ENCODE measurements at regions not wholly inside any gene's neighbourhood (a gene's known extent, or its start where the extent isn't known, plus 50 kb on each side); places are given as distances from the start of the nearest gene placed in this dataset.

DNA sequence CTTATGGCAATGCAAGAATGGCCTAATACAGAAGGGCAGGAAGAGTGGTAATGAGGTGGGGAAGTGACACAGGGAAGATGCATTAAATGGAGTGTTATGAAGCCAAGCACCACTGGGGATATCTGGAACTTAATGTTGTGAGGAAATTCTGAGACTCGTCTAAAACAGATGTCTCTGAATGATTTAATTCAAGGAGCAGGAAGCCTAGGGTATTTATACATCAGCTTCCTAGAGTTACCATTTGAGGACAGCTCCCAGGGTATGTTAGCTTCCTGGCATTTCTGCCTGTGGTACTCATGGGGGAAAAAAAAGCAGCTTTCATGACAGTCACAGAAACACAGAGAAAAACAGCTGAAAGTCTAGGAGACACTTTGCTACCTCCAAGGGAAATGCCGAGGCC lies 989.5 kb downstream of the CBLN2 start:
- DNase-seq (ENCODE audit: low spot score) (no peak), FAIRE-seq (no peak)

GRCh38 chr18:71541643-71542042 lies 1002.5 kb downstream of the CBLN2 start:
- no peak for DNase-seq (ENCODE audit: low spot score)
- no peak for FAIRE-seq

DNA sequence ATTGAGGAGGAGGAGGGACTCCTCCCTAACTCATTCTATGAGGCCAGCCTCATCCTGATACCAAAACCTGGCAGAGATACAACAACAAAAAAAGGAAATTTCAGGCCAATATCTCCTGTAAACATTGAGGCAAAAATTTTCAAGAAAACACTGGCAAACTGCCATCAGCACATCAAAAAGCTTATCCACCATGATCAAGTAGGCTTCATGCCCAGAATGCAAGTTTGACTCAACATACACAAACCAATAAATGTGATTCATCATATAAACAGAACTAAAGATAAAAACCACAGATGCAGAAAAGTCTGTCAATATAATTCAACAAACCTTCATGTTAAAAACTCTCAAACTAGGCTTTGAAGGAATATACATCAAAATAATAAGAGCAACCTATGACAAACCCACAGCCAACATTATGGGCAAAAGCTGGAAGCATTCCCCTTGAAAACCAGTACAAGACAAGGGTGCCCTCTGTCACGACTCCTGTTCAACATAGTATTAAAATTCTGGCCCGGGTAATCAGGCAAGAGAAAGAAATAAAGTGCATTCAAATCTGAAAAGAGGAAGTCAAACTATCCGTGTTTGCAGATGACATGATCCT lies 1014.3 kb downstream of the CBLN2 start:
- DNase-seq (ENCODE audit: low spot score) (no peak), FAIRE-seq (no peak)

DNA sequence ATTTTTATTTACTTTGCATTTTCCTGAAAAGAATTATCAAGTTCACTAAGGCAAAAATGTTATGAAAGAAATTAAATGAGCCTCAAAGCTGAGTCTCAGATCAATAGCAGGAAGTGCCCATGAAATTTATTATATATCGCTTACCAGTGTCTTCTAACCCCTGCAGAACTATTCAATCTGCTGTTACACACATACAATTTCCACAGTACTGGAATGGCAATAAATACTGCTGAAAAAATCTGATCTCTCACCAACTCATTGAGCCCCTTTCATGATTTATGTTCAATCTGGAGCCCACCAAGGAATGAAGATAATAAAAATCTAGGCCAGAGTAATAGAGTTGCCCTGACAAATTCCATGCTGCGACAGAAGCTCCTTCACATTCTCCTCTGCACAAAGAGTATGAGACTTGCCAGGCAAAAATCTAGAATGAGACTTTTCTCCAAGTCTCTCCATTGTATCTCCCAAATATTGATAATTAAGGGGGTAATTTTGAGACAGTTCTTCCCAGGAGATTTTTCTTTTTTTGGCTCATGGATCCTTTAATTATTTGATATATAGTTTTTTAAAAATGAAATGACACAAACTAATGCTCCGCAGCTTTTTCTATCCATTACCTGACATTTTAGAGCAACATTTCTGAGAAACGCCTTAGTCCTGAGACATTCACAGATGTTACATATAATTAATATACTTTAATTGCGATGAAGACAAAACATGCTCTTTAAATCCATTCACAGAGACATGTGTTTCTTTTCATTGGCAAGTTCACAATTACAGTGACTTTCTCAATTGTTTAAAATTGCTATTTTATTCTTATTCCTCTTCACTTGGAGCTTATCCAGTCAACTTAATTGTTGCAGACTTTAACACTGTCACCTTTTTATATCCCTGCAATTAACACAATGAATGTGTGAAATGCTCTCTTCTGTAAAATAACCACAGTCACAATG lies 1020.4 kb downstream of the CBLN2 start:
- FAIRE-seq (no peak), DNase-seq (ENCODE audit: low spot score) (no peak)

GRCh38 chr18:71505526-71505925 lies 1038.6 kb downstream of the CBLN2 start:
- DNase-seq (ENCODE audit: low spot score) (no peak), FAIRE-seq (no peak)

GRCh38 chr18:71503222-71503621 lies 1040.9 kb downstream of the CBLN2 start:
- no peak for FAIRE-seq

DNA sequence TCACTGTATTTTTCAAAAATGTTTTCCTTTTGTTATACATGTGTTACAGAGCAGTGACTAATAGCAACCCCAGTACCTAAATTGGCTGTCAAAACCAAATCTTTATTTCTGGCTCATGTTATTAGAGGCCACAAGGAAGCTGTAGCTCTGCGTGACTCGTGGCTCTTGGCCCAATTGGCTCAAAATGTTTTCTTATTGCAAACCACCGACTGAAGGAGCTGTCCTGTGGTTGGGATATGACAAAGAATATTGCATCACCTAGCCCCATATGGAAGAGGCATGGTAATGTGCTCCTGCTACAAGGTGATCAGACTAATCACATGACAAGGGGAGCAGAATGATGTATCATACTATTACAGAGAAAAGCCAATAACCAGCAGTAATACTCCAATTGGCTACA lies 1058.5 kb downstream of the CBLN2 start:
- FAIRE-seq = no peak

More at GRCh38 chr18:71503222-71503621, 1040.9 kb downstream of the CBLN2 start:
- no peak for DNase-seq (ENCODE audit: low spot score)

GRCh38 chr18:71471963-71472725 lies 1072.0 kb downstream of the CBLN2 start:
- DNase-seq (ENCODE audit: low spot score) = peak; percentile 8
- no peak for FAIRE-seq

More for the DNA sequence above, 1058.5 kb downstream of the CBLN2 start:
- DNase-seq (ENCODE audit: low spot score) = no peak

GRCh38 chr18:71456206-71456605 lies 1087.9 kb downstream of the CBLN2 start:
- DNase-seq (ENCODE audit: low spot score) (no peak), FAIRE-seq (no peak)

DNA sequence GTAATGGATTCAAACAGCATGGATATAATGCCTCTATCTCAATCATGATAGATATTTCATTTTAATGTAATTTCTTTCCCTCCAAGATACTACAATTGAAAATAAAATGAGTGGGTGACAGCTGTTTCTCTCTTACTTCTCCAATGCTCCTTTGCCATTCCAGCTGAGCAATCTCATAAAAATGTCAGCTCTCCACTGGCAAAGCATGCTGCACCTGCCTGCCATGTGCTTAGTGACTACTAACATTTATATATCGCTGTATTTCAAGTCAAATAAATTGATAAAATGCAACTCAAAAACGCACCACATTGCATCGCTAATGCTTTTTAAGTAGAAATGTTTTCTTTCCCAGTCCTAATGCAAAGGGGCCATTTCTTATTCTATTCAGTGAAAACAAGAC lies 1093.9 kb downstream of the CBLN2 start:
- DNase-seq (ENCODE audit: low spot score) (no peak), FAIRE-seq (no peak)

DNA sequence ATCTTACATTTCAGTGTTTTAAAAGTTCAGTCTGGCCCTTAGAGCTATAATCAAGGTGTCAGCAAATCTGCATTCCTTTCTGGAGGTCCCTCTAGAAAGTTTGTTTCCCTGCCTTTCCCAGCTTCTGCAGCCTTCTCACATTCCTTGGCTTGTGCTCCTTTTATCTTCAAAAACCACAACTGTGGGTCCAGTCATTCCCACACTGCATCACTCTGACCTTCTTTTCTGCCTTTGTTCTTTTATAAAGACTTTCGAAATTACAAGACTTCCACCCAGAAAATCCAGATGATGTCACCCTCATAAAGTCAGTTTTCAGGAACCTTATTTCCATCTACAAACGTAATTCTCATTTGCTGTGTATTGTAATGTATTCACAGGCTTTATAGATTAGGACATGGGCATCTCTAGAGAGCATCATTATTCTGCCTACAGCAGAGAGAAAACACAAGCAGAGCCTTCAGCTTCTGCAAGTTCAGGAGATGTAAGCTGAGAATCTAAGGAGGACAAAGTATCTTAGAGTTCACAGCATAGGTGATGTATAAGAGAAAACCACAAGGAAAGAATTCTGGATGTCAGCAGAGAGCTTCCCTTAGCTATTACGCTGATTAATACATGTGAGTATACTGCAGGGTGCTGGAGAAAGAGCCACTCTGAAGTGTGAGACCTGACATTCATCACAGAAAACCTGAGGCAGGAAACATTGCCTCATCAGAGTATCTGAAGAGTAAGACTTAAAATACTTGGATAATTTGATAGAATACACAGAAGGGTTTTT lies 1100.2 kb downstream of the CBLN2 start:
- FAIRE-seq (no peak), DNase-seq (ENCODE audit: low spot score) (no peak)

- DNase-seq (ENCODE audit: low spot score) (no peak), FAIRE-seq (no peak)
These were observed 1101.4 kb downstream of the CBLN2 start for GRCh38 chr18:71442731-71443141.

DNA sequence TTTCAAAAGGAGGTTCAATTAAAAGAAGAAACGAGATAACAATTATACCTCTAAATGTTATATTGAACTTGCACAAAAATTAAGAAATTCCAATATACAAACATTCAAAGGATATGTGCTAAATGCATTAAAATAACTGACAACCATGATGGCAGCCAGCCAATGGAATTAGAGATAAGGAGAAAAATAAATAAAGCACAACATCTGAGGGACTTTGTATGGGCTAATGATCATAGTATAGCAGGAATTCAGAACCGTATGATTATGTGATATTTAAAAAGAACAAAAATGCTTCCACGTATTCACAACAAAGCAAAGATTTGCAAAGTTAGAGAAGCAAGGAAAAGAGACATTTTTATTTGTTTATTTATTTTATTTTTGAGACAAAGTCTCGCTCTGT lies 1103.0 kb downstream of the CBLN2 start:
- DNase-seq (ENCODE audit: low spot score) (no peak), FAIRE-seq (no peak)

- no peak for FAIRE-seq
These were observed 1106.6 kb downstream of the CBLN2 start for GRCh38 chr18:71437511-71437910.

GRCh38 chr18:71433373-71433772 lies 1110.8 kb downstream of the CBLN2 start:
- FAIRE-seq = no peak

More at GRCh38 chr18:71437511-71437910, 1106.6 kb downstream of the CBLN2 start:
- no peak for DNase-seq (ENCODE audit: low spot score)

GRCh38 chr18:71431689-71432088 lies 1112.5 kb downstream of the CBLN2 start:
- FAIRE-seq (no peak), DNase-seq (ENCODE audit: low spot score) (no peak)

More at GRCh38 chr18:71433373-71433772, 1110.8 kb downstream of the CBLN2 start:
- DNase-seq (ENCODE audit: low spot score) = no peak

GRCh38 chr18:71431171-71431570 lies 1113.0 kb downstream of the CBLN2 start:
- DNase-seq (ENCODE audit: low spot score) (no peak), FAIRE-seq (no peak)

GRCh38 chr18:71426441-71426840 lies 1117.7 kb downstream of the CBLN2 start:
- FAIRE-seq (no peak), DNase-seq (ENCODE audit: low spot score) (no peak)

- DNase-seq (ENCODE audit: low spot score) (no peak), FAIRE-seq (no peak)
These were observed 1116.4 kb downstream of the SOCS6 start for GRCh38 chr18:71405169-71405809.

GRCh38 chr18:71403501-71403900 lies 1114.7 kb downstream of the SOCS6 start:
- DNase-seq (ENCODE audit: low spot score) (no peak), FAIRE-seq (no peak)

GRCh38 chr18:71398531-71398930 lies 1109.7 kb downstream of the SOCS6 start:
- no peak for DNase-seq (ENCODE audit: low spot score)
- no peak for FAIRE-seq
